H9 (cell line): ENCODE measurements at regions not wholly inside any gene's neighbourhood (a gene's known extent, or its start where the extent isn't known, plus 50 kb on each side); places are given as distances from the start of the nearest gene placed in this dataset.

ENCODE experiments used
- DNase-seq: peaks from one replicate; pipeline ENCODE4 v3.0.0-alpha.2; 2017
- H2AFZ ChIP-seq: one replicate; pipeline ENCODE4 v1.6.1; 2013; ENCODE audit warnings: mild to moderate bottlenecking, low read length, control low read depth, moderate library complexity
- H2AK5ac ChIP-seq: 2 replicates; pipeline ENCODE4 v1.6.1; 2013; ENCODE audit warnings: low read length, control low read depth, mixed read lengths; ENCODE audit not compliant: insufficient read length
- H2BK120ac ChIP-seq: one replicate; pipeline ENCODE4 v1.6.1; 2013; ENCODE audit warnings: low read depth, mild to moderate bottlenecking, low read length, control low read depth, inconsistent platforms; ENCODE audit not compliant: poor library complexity, severe bottlenecking
- H2BK12ac ChIP-seq: 2 replicates; pipeline ENCODE4 v1.6.1; 2013; ENCODE audit warnings: low read length, control low read depth, mixed read lengths, low read depth; ENCODE audit not compliant: insufficient read length
- H2BK15ac ChIP-seq: 2 replicates; pipeline ENCODE4 v1.6.1; 2013; ENCODE audit warnings: low read depth, low read length, control low read depth
- H2BK20ac ChIP-seq: one replicate; pipeline ENCODE4 v1.6.1; 2013; ENCODE audit warnings: low read depth, mild to moderate bottlenecking, low read length, control low read depth, inconsistent platforms; ENCODE audit not compliant: poor library complexity, severe bottlenecking
- H2BK5ac ChIP-seq: 2 replicates; pipeline ENCODE4 v1.6.1; 2013; ENCODE audit warnings: low read length, control low read depth, mixed read lengths; ENCODE audit not compliant: insufficient read length
- H3K14ac ChIP-seq: 2 replicates; pipeline ENCODE4 v1.6.1; 2013; ENCODE audit warnings: low read length, control low read depth; ENCODE audit not compliant: insufficient read depth
- H3K18ac ChIP-seq: 2 replicates; pipeline ENCODE4 v1.6.1; 2013; ENCODE audit warnings: low read depth, mild to moderate bottlenecking, mixed read lengths, low read length, control low read depth; ENCODE audit not compliant: insufficient read length
- H3K23ac ChIP-seq: 2 replicates; pipeline ENCODE4 v1.6.1; 2013; ENCODE audit warnings: low read length, control low read depth, mixed read lengths, low read depth; ENCODE audit not compliant: insufficient read length
- H3K23me2 ChIP-seq: 2 replicates; pipeline ENCODE4 v1.6.1; 2013; ENCODE audit warnings: low read depth, mild to moderate bottlenecking, mixed read lengths, low read length, control low read depth; ENCODE audit not compliant: insufficient read length, poor library complexity, severe bottlenecking
- H3K27ac ChIP-seq: 2 replicates; pipeline ENCODE4 v1.5.1; 2013; ENCODE audit warnings: low read length, control low read depth, mixed read lengths, low read depth; ENCODE audit not compliant: insufficient read length
- H3K27me3 ChIP-seq: 2 replicates; pipeline ENCODE4 v1.6.1; 2013; ENCODE audit warnings: low read length, control low read depth, inconsistent platforms; ENCODE audit not compliant: insufficient read depth
- H3K4ac ChIP-seq: 2 replicates; pipeline ENCODE4 v1.6.1; 2013; ENCODE audit warnings: low read depth, mild to moderate bottlenecking, control low read depth, inconsistent platforms, low read length, moderate library complexity
- H3K4me1 ChIP-seq: 2 replicates; pipeline ENCODE4 v1.6.1; 2013; ENCODE audit warnings: low read length, control low read depth, inconsistent platforms; ENCODE audit not compliant: insufficient read depth
- H3K4me2 ChIP-seq: 2 replicates; pipeline ENCODE4 v1.6.1; 2013; ENCODE audit warnings: low read length, control low read depth, mixed read lengths; ENCODE audit not compliant: insufficient read length, insufficient read depth
- H3K56ac ChIP-seq: 2 replicates; pipeline ENCODE4 v1.6.1; 2013; ENCODE audit warnings: low read depth, mild to moderate bottlenecking, mixed read lengths, low read length, control low read depth; ENCODE audit not compliant: insufficient read length
- H3K79me1 ChIP-seq: 2 replicates; pipeline ENCODE4 v1.6.1; 2013; ENCODE audit warnings: low read depth, mild to moderate bottlenecking, moderate library complexity, low read length, control low read depth, inconsistent platforms; ENCODE audit not compliant: insufficient read depth, poor library complexity, severe bottlenecking
- H3K79me2 ChIP-seq: 2 replicates; pipeline ENCODE4 v1.6.1; 2013; ENCODE audit warnings: low read length, control low read depth, inconsistent platforms; ENCODE audit not compliant: insufficient read depth
- H3K9ac ChIP-seq: 2 replicates; pipeline ENCODE4 v1.6.1; 2013; ENCODE audit warnings: low read length, control low read depth, mixed read lengths; ENCODE audit not compliant: insufficient read length; ENCODE audit errors: extremely low read depth
- H3K9me3 ChIP-seq: one replicate; pipeline ENCODE4 v1.6.1; 2013; ENCODE audit warnings: low read depth, low read length, inconsistent platforms; ENCODE audit not compliant: control insufficient read depth
- H3T11ph ChIP-seq: one replicate; pipeline ENCODE4 v1.6.1; 2013; ENCODE audit warnings: mild to moderate bottlenecking, low read length, control low read depth, inconsistent platforms
- H4K20me1 ChIP-seq: one replicate; pipeline ENCODE4 v1.6.1; 2013; ENCODE audit not compliant: control insufficient read depth, insufficient read length, insufficient read depth
- H4K5ac ChIP-seq: 2 replicates; pipeline ENCODE4 v1.6.1; 2013; ENCODE audit warnings: low read depth, mild to moderate bottlenecking, mixed read lengths, low read length, control low read depth; ENCODE audit not compliant: insufficient read length
- H4K8ac ChIP-seq: replicated peaks from 2 replicates; pipeline ENCODE4 v1.6.1; 2013; ENCODE audit warnings: low read length, control low read depth, mixed read lengths, low read depth; ENCODE audit not compliant: insufficient read length
- H4K91ac ChIP-seq: 2 replicates; pipeline ENCODE4 v1.6.1; 2013; ENCODE audit warnings: low read depth, mild to moderate bottlenecking, moderate library complexity, mixed read lengths, low read length, control low read depth; ENCODE audit not compliant: insufficient read length
- H3K27ac Mint-ChIP-seq, 3 experiments: 2 replicates in 2 of 3; 3 replicates in 1 of 3; pipeline ENCODE4 v1.8.0; 2020 to 2021; ENCODE audit warnings: mixed read lengths in 3 of 3, mild to moderate bottlenecking in 1 of 3, moderate library complexity in 1 of 3
- H3K27me3 Mint-ChIP-seq: 2 replicates; pipeline ENCODE4 v1.8.0; 2021; ENCODE audit warnings: low read depth, mild to moderate bottlenecking, moderate library complexity, mixed read lengths
- H3K36me3 Mint-ChIP-seq, 3 experiments: 2 replicates in 2 of 3; 3 replicates in 1 of 3; pipeline ENCODE4 v1.8.0; 2020 to 2021; ENCODE audit warnings: low read depth in 3 of 3, mixed read lengths in 3 of 3; ENCODE audit not compliant: insufficient read depth in 1 of 3
- H3K4me1 Mint-ChIP-seq, 2 experiments: 2 replicates each; pipeline ENCODE4 v1.8.0; 2020; ENCODE audit warnings: mixed read lengths in 2 of 2
- H3K4me3 Mint-ChIP-seq, 2 experiments: 2 replicates in 1 of 2; 3 replicates in 1 of 2; pipeline ENCODE4 v1.8.0; 2020 to 2021; ENCODE audit warnings: mild to moderate bottlenecking in 2 of 2, mixed read lengths in 2 of 2, moderate library complexity in 1 of 2
- H3K9me3 Mint-ChIP-seq, 2 experiments: 2 replicates in 1 of 2; 3 replicates in 1 of 2; pipeline ENCODE4 v1.8.0; 2020; ENCODE audit warnings: mild to moderate bottlenecking in 2 of 2, mixed read lengths in 2 of 2, moderate library complexity in 1 of 2
- WGBS: extraction: QIAGEN DNeasy Blood & Tissue Kit; methylation state at CpG from one replicate; pipeline ENCODE4 v1.1.7; 2013; ENCODE audit warnings: missing lambda C conversion rate, low lambda C conversion rate, mixed read lengths; ENCODE audit not compliant: insufficient read length; ENCODE audit errors: extremely low coverage; 5-methylcytosine and 5-hydroxymethylcytosine counted together
- TF ChIP-seq, protein P1 (sequence below): fragments of 200-600 bp; sonication (generic); conservative IDR thresholded peaks from 3 replicates; pipeline ENCODE4 v1.8.0; 2021; ENCODE audit warnings: antibody characterized with exemption, mild to moderate bottlenecking

DNA sequence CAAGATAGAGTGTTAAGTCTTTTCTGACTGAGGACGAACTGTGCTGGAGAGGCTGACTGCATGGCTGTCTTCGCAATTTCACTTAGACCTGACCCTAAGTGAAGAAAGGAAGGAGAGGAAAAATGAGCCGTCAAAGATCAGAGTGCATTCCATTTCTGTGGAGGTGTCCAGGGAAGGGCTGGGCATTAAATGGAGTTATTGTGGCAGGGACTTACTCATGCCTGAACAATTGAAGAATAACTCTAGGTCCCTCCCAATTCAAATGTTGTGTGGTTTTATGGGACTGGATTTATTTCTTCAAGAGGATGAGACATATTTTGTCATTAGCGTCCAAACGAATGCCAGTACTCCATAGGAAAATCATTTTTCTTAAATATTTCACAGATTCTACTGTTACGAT is 187.3 kb upstream of the CFAP20DC start:
- H3K27ac Mint-ChIP-seq = no peak overlapping the region
- H2AK5ac ChIP-seq = no peak overlapping the region
- no peak overlapping the region for H2BK12ac ChIP-seq
- H2BK120ac ChIP-seq = no peak overlapping the region
- no peak overlapping the region for H3K18ac ChIP-seq
- H4K8ac ChIP-seq = no peak overlapping the region
- no peaks in the 10 kb centered on the region for H4K20me1 ChIP-seq
- no CpG with 5 or more reads among the region's 6 CpGs for whole genome bisulfite sequencing
- no peak overlapping the region for H2BK20ac ChIP-seq
- no peak for DNase-seq
- no peak overlapping the region for H3K9ac ChIP-seq
- H3K36me3 Mint-ChIP-seq = no peaks in the 10 kb centered on the region; a peak in 2 of 7 replicates
- H2AFZ ChIP-seq = no peak overlapping the region
- no peaks in the 10 kb centered on the region for H3K79me2 ChIP-seq
- no peak overlapping the region for H3K4me3 Mint-ChIP-seq
- H3K4me1 ChIP-seq = no peaks in the 10 kb centered on the region
- H3K4ac ChIP-seq = no peak overlapping the region
- H2BK5ac ChIP-seq = no peak overlapping the region
- H3K79me1 ChIP-seq = no peaks in the 10 kb centered on the region
- H3K23ac ChIP-seq = no peak overlapping the region
- TF ChIP-seq, protein P1, sequence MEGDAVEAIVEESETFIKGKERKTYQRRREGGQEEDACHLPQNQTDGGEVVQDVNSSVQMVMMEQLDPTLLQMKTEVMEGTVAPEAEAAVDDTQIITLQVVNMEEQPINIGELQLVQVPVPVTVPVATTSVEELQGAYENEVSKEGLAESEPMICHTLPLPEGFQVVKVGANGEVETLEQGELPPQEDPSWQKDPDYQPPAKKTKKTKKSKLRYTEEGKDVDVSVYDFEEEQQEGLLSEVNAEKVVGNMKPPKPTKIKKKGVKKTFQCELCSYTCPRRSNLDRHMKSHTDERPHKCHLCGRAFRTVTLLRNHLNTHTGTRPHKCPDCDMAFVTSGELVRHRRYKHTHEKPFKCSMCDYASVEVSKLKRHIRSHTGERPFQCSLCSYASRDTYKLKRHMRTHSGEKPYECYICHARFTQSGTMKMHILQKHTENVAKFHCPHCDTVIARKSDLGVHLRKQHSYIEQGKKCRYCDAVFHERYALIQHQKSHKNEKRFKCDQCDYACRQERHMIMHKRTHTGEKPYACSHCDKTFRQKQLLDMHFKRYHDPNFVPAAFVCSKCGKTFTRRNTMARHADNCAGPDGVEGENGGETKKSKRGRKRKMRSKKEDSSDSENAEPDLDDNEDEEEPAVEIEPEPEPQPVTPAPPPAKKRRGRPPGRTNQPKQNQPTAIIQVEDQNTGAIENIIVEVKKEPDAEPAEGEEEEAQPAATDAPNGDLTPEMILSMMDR = no peak
- H4K5ac ChIP-seq = no peak overlapping the region
- no peaks in the 10 kb centered on the region for H3K9me3 ChIP-seq
- H4K91ac ChIP-seq = no peak overlapping the region
- peaks cover 6% of the 10 kb centered on the region in 2 experiments; a peak in 3 of 5 replicates for H3K9me3 Mint-ChIP-seq
- no peaks in the 10 kb centered on the region for H3K4me1 Mint-ChIP-seq
- H3K23me2 ChIP-seq = no peaks in the 10 kb centered on the region
- H2BK15ac ChIP-seq = no peak overlapping the region
- H3K27ac ChIP-seq = no peak overlapping the region
- no peak overlapping the region for H3T11ph ChIP-seq
- no peak overlapping the region for H3K4me2 ChIP-seq
- no peak overlapping the region for H3K56ac ChIP-seq
- H3K14ac ChIP-seq = no peak overlapping the region
- H3K27me3 ChIP-seq = no peaks in the 10 kb centered on the region
- no peaks in the 10 kb centered on the region for H3K27me3 Mint-ChIP-seq
